Dermis blood vessel endothelial cell (primary cell): ENCODE measurements at regions not wholly inside any gene's neighbourhood (a gene's known extent, or its start where the extent isn't known, plus 50 kb on each side); places are given as distances from the start of the nearest gene placed in this dataset.
"Not testable (repeated sequence)": the region's sequence is repeated elsewhere in the genome, so short reads cannot be mapped to it uniquely, and the experiment has no call there.

Source experiments
- DNase-seq: peaks from one replicate; pipeline ENCODE4 v3.0.0; 2010

DNA sequence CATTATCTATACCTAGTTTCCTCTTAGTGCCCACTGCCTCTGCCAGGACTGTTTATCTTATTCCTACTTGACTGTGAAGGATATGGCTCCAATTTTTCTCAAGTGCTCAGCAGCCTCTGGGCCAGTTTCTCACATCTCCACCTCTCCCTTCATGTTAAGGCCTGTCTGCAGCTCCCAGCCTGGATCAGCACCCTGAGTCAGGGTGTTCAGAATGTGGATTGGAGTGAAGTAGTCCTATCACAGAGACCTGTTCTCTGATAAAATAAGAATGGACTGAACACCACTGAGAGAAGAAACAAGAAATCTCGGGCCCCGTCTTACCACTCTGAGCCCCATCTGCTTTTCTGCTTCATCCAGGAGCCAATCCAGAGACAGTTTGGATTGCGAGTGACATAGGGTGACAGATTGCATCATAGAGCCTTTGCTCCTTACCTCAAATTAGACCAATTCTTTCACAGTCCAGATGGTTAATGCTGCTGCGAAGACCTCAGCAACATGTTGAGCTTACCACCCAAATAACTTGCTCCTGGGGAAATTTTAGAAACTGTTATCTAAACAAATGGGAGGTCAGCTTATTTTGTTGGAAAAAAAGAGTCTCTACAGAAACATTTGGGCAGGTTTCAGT is 473.1 kb downstream of the PDZRN4 start:
- DNase-seq, result no peak

DNA sequence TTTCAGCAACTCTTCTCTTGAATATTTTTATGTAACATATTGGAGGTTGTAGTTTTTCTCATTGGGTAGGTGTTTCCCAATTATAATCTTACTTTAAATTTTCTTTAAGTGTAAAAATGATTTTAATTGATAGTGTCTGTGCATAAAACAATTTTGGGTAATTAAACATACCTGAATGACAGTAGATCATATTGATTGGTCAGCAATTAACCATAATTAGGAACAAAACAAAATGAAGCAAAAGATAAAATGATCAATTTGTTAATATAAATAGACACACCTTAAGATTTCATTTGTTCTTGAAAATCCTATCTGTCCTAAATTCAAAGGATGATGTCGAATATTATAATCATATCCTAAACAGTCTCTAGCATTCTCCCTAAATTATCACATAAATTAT is 468.3 kb downstream of the PDZRN4 start:
- DNase-seq, result no peak

DNA sequence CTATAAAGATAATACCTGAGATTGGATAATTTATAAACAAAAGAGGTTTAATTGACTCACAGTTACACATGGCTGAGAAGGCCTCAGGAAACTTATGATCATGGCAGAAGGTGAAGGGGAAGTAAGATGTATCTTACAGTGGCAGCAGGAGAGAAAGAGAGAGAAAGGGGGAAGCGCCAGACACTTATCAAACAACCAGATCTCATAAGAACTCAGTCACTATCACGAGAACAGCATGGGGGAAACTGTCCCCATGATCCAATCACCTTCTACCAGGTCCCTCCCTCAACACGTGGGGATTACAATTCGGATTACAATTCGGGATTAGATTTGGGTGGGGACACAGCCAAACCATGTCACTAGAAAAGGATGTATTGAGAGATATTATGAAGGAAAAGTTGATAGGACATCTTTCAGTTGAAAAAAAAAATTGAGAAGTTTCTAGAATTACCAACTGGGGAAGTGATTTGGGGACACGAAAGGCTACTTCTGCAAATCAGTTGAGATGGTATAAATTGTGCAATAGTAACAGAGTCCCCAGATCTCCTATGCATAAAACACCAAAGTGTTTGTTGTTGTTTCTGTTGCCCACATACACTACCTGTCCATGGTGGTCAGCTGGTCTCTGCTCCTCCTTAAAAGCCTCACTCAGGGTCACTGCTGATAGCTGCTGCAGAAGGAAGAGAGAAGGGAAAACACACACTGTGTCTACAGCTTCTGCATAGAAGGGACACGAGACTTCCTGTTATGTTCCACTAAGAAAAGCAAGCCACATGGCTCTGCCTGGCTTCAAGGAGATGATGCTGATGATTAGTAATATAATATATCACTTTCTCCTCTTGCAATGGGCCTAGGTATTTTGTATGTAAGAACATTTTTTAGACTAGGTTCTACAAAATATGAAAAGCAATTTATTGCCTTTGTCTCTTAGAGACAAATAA is 465.5 kb downstream of the PDZRN4 start:
- DNase-seq, result no peak

DNA sequence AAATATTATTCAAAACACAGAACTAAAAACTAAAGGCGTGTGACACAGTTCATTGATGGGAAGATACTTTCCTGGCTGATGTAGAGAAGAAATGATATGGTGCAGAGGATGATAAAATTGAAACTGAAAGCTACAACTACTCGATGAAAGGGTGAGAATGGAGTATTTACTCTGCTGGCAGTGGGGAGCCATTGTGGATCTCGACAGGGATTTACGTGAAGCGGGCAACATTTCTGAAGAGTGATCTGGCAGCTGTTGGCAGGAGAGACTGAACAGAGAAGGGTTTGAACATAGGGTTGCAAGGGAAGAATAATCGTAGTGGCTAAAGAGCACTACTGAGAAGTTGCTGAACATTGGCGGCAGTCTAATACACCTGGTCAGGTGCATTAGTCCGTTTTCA is 464.9 kb downstream of the PDZRN4 start:
- DNase-seq, result no peak

DNA sequence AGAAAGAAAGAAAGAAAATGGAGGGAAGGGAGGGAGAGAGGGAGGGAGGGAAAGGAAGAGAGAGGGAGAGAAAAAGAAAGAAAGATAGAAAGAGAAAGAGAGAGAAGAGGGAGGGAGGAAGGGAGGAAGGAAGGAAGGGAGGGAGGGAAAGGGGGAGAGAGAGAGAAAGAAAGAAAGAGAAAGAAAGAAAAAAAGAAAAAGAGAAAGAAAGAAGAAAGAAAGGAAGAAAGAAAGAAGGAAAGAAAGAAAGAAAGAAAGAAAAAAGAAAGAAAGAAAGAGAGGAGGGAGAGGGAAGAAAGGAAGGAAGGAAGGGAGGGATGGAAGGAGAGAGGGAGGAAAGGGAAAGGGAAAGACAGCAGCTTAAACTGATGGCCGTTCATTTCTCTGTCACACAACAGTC is 457.5 kb downstream of the PDZRN4 start:
- DNase-seq, result no peak

DNA sequence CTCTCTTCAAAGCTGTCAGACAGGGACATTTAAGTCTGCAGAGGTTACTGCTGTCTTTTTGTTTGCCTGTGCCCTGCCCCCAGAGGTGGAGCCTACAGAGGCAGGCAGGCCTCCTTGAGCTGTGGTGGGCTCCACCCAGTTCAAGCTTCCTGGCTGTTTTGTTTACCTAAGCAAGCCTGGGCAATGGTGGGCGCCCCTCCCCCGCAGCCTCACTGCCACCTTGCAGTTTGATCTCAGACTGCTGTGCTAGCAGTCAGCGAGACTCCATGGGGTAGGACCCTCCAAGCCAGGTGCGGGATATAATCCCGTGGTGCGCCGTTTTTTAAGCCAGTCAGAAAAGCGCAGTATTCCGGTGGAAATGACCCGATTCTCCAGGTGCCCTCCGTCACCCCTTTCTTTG is 454.7 kb downstream of the PDZRN4 start:
- not testable (repeated sequence) for DNase-seq

DNA sequence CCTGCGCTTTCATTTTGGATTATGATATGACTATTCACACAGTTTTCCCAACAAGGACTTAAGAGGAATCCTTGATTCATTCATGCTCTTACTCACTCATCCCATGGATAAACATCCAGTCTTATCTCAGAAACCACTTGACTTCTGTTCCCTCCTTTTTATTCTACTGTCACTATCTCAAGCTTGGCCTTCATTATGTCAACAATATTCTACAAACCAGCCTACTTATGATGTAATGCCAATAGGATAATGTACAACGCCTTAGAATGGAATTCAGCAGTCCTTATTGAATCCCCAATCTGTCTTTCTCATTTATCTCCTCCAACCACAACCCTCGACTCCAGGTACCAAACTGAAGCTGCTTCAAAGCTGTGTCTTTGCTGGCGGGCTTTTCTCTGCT is 448.5 kb downstream of the PDZRN4 start:
- DNase-seq, result no peak

DNA sequence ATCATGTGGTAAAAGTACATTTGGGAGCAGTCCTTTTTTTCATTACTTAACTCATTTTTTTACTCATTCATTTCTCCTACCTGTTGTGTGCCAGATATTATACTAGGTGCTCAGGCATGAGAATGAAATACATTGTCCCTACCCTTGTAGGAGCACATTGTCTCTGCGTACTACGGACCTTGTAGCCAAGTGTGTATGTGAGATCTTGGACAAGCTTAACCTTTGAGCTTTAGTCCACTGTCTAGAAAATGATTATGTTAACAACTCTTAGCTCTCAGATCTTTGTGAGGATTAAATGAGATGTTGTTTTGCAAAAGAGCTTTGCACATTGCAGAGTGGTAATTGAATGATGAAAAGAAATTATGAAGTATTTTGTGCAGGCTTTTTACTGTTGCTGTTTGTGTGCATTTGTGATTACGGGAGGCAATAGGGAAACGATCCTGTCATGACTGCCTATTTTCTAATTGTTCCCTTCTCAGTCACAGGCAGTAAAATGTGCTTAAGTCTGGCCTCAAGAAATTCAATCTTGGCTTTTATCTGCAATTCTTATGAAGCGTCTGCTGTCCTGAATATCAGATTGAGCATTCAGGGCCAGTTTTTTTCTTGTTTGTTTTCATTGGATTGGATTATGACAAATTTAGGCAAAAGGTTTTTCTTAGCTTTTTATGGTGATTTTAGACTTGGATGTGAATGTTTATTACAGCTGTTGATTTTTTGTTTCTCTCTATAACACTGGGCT is 447.7 kb downstream of the PDZRN4 start:
- no peak for DNase-seq

DNA sequence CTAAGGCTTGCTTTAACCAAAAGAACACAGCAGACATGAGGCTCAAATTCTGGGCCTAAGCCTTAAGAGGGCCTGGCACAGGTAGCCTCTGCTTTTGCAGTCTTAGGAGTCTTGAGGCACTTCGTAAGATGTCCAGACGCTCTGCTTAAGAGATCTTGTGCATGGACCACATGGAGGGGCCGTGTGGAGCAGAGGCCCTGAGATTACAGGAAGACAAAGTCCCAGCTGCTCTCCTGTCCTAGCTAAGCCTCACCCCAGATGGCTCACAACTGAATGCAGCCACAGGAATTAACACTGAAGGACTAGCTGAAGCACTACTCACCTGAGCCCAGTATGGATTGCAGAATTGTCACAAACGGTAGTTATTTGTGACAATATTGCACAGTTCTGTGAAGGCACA is 446.0 kb downstream of the PDZRN4 start:
- no peak for DNase-seq

DNA sequence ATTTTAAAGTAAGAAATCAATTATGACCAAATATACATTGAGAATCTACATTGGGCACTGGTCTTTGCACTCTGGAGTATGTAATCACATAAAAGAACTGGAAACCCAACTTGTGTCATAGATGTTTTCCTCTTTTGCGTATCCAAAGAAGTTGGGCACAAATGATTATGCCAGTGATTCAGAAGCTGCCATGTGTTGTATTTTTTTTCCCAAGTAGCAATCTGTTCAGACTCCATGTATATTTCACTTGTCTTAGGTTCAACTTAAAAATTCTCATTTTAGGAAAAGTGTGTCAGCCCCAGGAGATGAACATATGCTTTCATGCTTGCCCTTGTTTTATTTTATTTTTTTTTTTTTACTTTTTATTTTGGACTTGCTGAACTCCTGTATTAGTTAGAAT is 441.5 kb downstream of the PDZRN4 start:
- no peak for DNase-seq

DNA sequence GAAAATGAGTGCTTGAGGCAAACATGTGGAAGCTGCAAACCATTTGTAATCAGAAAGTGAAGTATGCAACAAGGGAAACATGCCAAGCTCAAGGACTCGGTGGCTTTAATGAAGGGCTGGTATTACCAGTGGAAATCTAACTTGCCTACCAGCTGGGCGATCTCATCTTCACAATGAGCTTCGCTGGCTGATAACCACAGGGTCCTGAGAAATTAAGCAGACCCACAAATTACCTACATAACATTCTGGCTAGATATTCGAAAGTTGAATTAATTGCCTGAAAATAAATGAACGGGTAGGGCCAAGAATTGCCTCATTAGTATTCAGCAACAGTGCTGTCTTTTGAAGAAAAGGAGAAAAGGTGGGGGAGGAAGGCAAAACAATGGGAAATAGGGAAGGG is 439.4 kb downstream of the PDZRN4 start:
- DNase-seq, result no peak

DNA sequence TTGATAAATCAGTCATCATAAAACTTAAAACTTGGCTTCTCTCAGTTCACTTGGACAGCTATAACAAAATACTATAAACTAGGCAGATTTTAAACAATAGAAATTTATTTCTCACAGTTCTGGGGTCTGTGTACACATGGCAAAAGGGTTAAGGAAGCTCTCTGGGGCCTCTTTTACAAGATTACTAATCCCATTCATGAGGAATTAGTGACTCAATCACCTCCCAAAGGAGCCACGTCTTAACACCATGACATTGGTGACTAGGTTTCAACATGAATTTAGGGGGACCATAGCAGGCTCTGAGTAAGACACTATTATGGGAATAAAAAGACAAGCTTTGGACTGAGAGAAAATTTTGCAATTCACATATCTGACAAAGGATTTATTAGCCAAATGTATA is 436.5 kb downstream of the PDZRN4 start:
- no peak for DNase-seq
